ENCODE measurements at regions not wholly inside any gene's neighbourhood (a gene's known extent, or its start where the extent isn't known, plus 50 kb on each side); places are given as distances from the start of the nearest gene placed in this dataset.
"Not testable (repeated sequence)": the region's sequence is repeated elsewhere in the genome, so short reads cannot be mapped to it uniquely, and the experiment has no call there.

DNA sequence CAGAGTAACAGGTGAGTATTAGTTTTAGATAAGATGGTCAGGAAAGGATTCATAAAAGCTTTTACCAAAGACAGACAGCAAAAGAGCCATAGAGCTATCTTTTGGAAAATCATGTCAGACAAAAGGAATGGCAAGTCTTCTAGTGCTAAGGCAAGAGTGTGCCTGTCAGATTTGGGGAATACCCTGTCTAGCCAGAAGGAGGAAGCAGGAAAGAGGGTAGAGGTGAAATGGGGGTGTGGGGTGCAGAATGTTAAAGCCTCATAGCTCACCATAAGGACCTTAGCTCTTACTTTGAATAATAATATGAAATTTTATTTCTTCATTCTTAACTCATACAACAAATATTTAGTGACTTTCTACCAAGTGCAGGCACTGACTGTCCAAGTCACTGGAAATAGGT is 512.1 kb upstream of the ROBO2 start:
- no peak overlapping the region for H3K27ac ChIP-seq

GRCh38 chr3:76532158-76532822 is 507.6 kb upstream of the ROBO2 start:
- no peak overlapping the region for H3K27ac ChIP-seq
- no peak for DNase-seq (ENCODE audit: low read depth in 1 of 2, low spot score in 1 of 2)
- H3K36me3 ChIP-seq, result no peaks in the 10 kb centered on the region
- TF ChIP-seq, protein P1, sequence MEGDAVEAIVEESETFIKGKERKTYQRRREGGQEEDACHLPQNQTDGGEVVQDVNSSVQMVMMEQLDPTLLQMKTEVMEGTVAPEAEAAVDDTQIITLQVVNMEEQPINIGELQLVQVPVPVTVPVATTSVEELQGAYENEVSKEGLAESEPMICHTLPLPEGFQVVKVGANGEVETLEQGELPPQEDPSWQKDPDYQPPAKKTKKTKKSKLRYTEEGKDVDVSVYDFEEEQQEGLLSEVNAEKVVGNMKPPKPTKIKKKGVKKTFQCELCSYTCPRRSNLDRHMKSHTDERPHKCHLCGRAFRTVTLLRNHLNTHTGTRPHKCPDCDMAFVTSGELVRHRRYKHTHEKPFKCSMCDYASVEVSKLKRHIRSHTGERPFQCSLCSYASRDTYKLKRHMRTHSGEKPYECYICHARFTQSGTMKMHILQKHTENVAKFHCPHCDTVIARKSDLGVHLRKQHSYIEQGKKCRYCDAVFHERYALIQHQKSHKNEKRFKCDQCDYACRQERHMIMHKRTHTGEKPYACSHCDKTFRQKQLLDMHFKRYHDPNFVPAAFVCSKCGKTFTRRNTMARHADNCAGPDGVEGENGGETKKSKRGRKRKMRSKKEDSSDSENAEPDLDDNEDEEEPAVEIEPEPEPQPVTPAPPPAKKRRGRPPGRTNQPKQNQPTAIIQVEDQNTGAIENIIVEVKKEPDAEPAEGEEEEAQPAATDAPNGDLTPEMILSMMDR (IDR thresholded peaks at IDR 0.05; ENCODE audit: low read depth, low read length), result no peak
- H3K4me1 ChIP-seq (ENCODE audit: low read depth), result no peaks in the 10 kb centered on the region
- no peaks in the 10 kb centered on the region for H3K9me3 ChIP-seq (ENCODE audit: low read depth)
- no peak overlapping the region for H3K4me3 ChIP-seq
- no peaks in the 10 kb centered on the region for H3K27me3 ChIP-seq

More for the DNA sequence above, 512.1 kb upstream of the ROBO2 start:
- Histone ChIP-seq H3K4me3 (no peak overlapping the region), H3K36me3 (no peaks in the 10 kb centered on the region), H3K27me3 (no peaks in the 10 kb centered on the region), H3K9me3 (ENCODE audit: low read depth) (no peaks in the 10 kb centered on the region), H3K4me1 (ENCODE audit: low read depth) (no peaks in the 10 kb centered on the region)
- TF ChIP-seq, protein P1 (IDR thresholded peaks at IDR 0.05; ENCODE audit: low read depth, low read length), result no peak
- no peak for DNase-seq (ENCODE audit: low read depth in 1 of 2, low spot score in 1 of 2)

DNA sequence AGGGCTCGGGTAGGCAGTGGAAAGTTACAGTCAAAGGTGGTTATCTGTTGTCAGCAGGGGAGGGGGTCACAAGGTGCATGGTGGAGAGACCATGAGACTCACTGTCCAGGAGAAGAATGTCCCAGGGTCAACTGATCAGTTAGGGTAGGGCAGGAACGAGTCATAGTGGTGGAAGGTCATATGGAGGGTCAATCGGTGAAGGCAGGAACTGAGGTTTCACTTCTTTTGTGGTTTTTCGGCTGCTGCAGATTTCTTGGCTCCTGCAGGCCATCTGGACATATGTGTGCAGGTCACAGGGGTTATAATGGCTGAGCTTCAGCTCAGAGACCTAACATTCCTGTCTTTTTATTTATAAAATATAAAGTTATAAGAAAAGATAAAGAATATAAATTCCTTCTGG is 506.2 kb upstream of the ROBO2 start:
- H3K9me3 ChIP-seq (ENCODE audit: low read depth); H3K27me3 ChIP-seq; H3K36me3 ChIP-seq; H3K4me1 ChIP-seq (ENCODE audit: low read depth); DNase-seq (ENCODE audit: low read depth in 1 of 2, low spot score in 1 of 2); H3K27ac ChIP-seq; H3K4me3 ChIP-seq: not testable (repeated sequence)

DNA sequence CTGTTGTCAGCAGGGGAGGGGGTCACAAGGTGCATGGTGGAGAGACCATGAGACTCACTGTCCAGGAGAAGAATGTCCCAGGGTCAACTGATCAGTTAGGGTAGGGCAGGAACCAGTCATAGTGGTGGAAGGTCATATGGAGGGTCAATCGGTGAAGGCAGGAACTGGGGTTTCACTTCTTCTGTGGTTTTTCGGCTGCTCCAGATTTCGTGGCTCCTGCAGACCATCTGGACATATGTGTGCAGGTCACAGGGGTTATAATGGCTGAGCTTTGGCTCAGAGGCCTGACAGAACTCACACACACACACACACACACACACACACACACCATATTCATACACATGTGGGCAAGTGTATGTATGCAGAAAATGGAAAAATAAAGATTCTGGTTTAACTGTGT is 502.0 kb upstream of the ROBO2 start:
- DNase-seq (ENCODE audit: low read depth in 1 of 2, low spot score in 1 of 2); H3K27me3 ChIP-seq; H3K36me3 ChIP-seq; H3K4me1 ChIP-seq (ENCODE audit: low read depth); H3K27ac ChIP-seq; H3K4me3 ChIP-seq; H3K9me3 ChIP-seq (ENCODE audit: low read depth): not testable (repeated sequence)

- no peaks in the 10 kb centered on the region for H3K4me1 ChIP-seq (ENCODE audit: low read depth)
- TF ChIP-seq, protein P1 (IDR thresholded peaks at IDR 0.05; ENCODE audit: low read depth, low read length), result no peak
- no peaks in the 10 kb centered on the region for H3K36me3 ChIP-seq
- H3K9me3 ChIP-seq (ENCODE audit: low read depth), result no peaks in the 10 kb centered on the region
- DNase-seq (ENCODE audit: low read depth in 1 of 2, low spot score in 1 of 2), result no peak
- H3K4me3 ChIP-seq, result no peak overlapping the region
- H3K27ac ChIP-seq, result no peak overlapping the region
- no peaks in the 10 kb centered on the region for H3K27me3 ChIP-seq
Measured at GRCh38 chr3:76547674-76548073, 492.2 kb upstream of the ROBO2 start.

DNA sequence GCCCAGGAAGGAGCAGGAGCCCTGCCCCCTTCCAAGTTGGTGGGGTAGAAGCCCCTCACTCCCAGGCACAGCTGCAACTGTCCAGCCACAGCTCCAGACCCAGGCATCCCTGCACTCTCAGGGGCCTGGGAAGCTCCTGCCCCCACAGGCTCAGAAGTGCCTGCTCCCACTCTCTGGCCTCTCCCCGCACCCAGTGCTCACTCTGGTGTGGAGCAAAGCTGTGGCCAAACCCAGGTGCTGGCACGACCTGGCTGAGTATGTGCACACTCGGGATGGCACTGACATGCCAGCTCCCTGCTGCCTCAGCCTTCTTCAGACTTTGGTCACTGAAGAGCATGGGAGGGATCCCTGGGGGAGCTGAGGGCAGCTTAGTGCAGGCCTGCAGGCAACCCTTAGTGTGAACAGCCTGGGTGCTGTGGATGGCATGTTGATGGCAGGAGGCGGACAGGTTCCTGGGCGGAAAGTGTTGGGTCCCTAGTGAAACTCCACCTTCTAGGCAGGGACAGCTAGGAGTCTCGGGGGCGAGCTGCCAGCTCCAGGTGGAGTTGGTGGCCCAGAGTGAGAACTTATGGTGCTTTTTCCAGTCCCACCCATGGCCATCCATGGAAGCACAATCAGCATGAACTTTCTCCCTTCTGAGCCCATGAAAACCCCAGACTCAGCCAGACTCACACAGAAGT is 489.2 kb upstream of the ROBO2 start:
- Histone ChIP-seq H3K9me3 (ENCODE audit: low read depth) (no peaks in the 10 kb centered on the region), H3K27ac (no peak overlapping the region), H3K4me1 (ENCODE audit: low read depth) (no peaks in the 10 kb centered on the region), H3K4me3 (no peak overlapping the region), H3K36me3 (no peaks in the 10 kb centered on the region), H3K27me3 (no peaks in the 10 kb centered on the region)
- TF ChIP-seq, protein P1 (IDR thresholded peaks at IDR 0.05; ENCODE audit: low read depth, low read length), result no peak
- no peak for DNase-seq (ENCODE audit: low read depth in 1 of 2, low spot score in 1 of 2)

Data from cardiac muscle cell (in vitro differentiated cells and primary cell).